ENCODE measurements at regions not wholly inside any gene's neighbourhood (a gene's known extent, or its start where the extent isn't known, plus 50 kb on each side); places are given as distances from the start of the nearest gene placed in this dataset.

- TF ChIP-seq, protein P1, sequence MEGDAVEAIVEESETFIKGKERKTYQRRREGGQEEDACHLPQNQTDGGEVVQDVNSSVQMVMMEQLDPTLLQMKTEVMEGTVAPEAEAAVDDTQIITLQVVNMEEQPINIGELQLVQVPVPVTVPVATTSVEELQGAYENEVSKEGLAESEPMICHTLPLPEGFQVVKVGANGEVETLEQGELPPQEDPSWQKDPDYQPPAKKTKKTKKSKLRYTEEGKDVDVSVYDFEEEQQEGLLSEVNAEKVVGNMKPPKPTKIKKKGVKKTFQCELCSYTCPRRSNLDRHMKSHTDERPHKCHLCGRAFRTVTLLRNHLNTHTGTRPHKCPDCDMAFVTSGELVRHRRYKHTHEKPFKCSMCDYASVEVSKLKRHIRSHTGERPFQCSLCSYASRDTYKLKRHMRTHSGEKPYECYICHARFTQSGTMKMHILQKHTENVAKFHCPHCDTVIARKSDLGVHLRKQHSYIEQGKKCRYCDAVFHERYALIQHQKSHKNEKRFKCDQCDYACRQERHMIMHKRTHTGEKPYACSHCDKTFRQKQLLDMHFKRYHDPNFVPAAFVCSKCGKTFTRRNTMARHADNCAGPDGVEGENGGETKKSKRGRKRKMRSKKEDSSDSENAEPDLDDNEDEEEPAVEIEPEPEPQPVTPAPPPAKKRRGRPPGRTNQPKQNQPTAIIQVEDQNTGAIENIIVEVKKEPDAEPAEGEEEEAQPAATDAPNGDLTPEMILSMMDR (IDR thresholded peaks at IDR 0.05), result no peak
- no peak for TF ChIP-seq ZFX (IDR thresholded peaks at IDR 0.05; ENCODE audit: borderline replicate concordance)
These were observed 1323.0 kb downstream of the BRD1 start for GRCh38 chr22:48504519-48505140.
